Neural cell (in vitro differentiated cells): ENCODE measurements at regions not wholly inside any gene's neighbourhood (a gene's known extent, or its start where the extent isn't known, plus 50 kb on each side); places are given as distances from the start of the nearest gene placed in this dataset.

Experiments used
- H2AFZ ChIP-seq: fragments of 200-600, 300-800 bp; sonication (generic), shearing (Covaris generic); 2 replicates; pipeline ENCODE4 v1.6.0; 2014; ENCODE audit warnings: low read depth, mild to moderate bottlenecking, antibody characterized with exemption, low read length, moderate library complexity
- H3F3A ChIP-seq: fragments of 200-600 bp; shearing (Covaris generic); 2 replicates; pipeline ENCODE4 v1.6.1; 2016; ENCODE audit warnings: mild to moderate bottlenecking, moderate library complexity, mixed read lengths, antibody characterized with exemption, low read length; ENCODE audit not compliant: insufficient read depth, poor library complexity, severe bottlenecking
- H3K27ac ChIP-seq: fragments of 200-600, 300-800 bp; sonication (generic), shearing (Covaris generic); 2 replicates; pipeline ENCODE4 v1.5.1; 2014; ENCODE audit warnings: mild to moderate bottlenecking, low read length, moderate library complexity
- H3K27me3 ChIP-seq: fragments of 300-800, 200-600 bp; sonication (generic), shearing (Covaris generic); 2 replicates; pipeline ENCODE4 v1.6.0; 2014; ENCODE audit warnings: mild to moderate bottlenecking, low read depth, low read length, moderate library complexity; ENCODE audit not compliant: insufficient read depth
- H3K36me3 ChIP-seq: fragments of 300-800, 200-600 bp; sonication (generic), shearing (Covaris generic); 2 replicates; pipeline ENCODE4 v1.5.1; 2014; ENCODE audit warnings: mild to moderate bottlenecking, antibody characterized with exemption, low read length, moderate library complexity; ENCODE audit not compliant: insufficient read depth
- H3K4me2 ChIP-seq: fragments of 300-800, 200-600 bp; sonication (generic), shearing (Covaris generic); 2 replicates; pipeline ENCODE4 v1.6.0; 2014; ENCODE audit warnings: mild to moderate bottlenecking, low read length
- H3K4me3 ChIP-seq: fragments of 300-800, 200-600 bp; sonication (generic), shearing (Covaris generic); 2 replicates; pipeline ENCODE4 v1.5.1; 2014; ENCODE audit warnings: mild to moderate bottlenecking, low read length, moderate library complexity
- H3K79me2 ChIP-seq: fragments of 200-600 bp; shearing (Covaris generic); replicated peaks from 2 replicates; pipeline ENCODE4 v1.6.0; 2014; ENCODE audit warnings: mild to moderate bottlenecking, low read length, moderate library complexity; ENCODE audit not compliant: insufficient read depth
- H3K9ac ChIP-seq: fragments of 300-800, 200-600 bp; sonication (generic), shearing (Covaris generic); 2 replicates; pipeline ENCODE4 v1.6.1; 2016; ENCODE audit warnings: mild to moderate bottlenecking, low read length, mixed read lengths
- H3K9me2 ChIP-seq: fragments of 200-600 bp; shearing (Covaris generic); 2 replicates; pipeline ENCODE4 v1.6.1; 2016; ENCODE audit warnings: mild to moderate bottlenecking, low read length, mixed read lengths; ENCODE audit not compliant: insufficient read depth
- H3K9me3 ChIP-seq: fragments of 200-600, 300-800 bp; sonication (generic), shearing (Covaris generic); 2 replicates; pipeline ENCODE4 v1.6.1; 2016; ENCODE audit warnings: mild to moderate bottlenecking, mixed run types, low read length, moderate library complexity, mixed read lengths
- H4K20me1 ChIP-seq: fragments of 200-600 bp; shearing (Covaris generic); 2 replicates; pipeline ENCODE4 v1.6.1; 2016; ENCODE audit warnings: mild to moderate bottlenecking, mixed run types; ENCODE audit not compliant: insufficient read depth
- CTCF ChIP-seq: fragments of 450-650 bp; IDR thresholded peaks from 2 replicates; pipeline ENCODE4 v1.5.1; 2014; ENCODE audit warnings: antibody characterized with exemption, mild to moderate bottlenecking, moderate library complexity; ENCODE audit not compliant: poor library complexity, severe bottlenecking
- EP300 ChIP-seq: fragments of 450-650 bp; conservative IDR thresholded peaks from 2 replicates; pipeline ENCODE4 v1.6.1; 2014; ENCODE audit warnings: antibody characterized with exemption, mild to moderate bottlenecking, moderate library complexity; ENCODE audit not compliant: poor library complexity, severe bottlenecking
- EZH2 ChIP-seq: fragments of 200-600, 300-800 bp; shearing (Covaris generic), sonication (generic); IDR thresholded peaks from 2 replicates; pipeline ENCODE4 v1.6.1; 2014; ENCODE audit warnings: antibody characterized with exemption, low read length, borderline replicate concordance, mild to moderate bottlenecking; ENCODE audit not compliant: insufficient read depth, poor library complexity, severe bottlenecking
- MXI1 ChIP-seq: fragments of 450-650 bp; conservative IDR thresholded peaks from 2 replicates; pipeline ENCODE4 v1.6.1; 2014; ENCODE audit warnings: antibody characterized with exemption, mild to moderate bottlenecking; ENCODE audit not compliant: poor library complexity, severe bottlenecking
- POLR2AphosphoS5 ChIP-seq: IDR thresholded peaks from 2 replicates; pipeline ENCODE4 v1.6.1; 2012
- RAD21 ChIP-seq: fragments of 450-650 bp; conservative IDR thresholded peaks from 2 replicates; pipeline ENCODE4 v1.6.1; 2014; ENCODE audit warnings: antibody characterized with exemption, mild to moderate bottlenecking, moderate library complexity
- REST ChIP-seq: IDR thresholded peaks from 2 replicates; pipeline ENCODE4 v1.6.1; 2012; ENCODE audit warnings: borderline replicate concordance
- SMC3 ChIP-seq: fragments of 450-650 bp; conservative IDR thresholded peaks from 2 replicates; pipeline ENCODE4 v1.6.1; 2014; ENCODE audit warnings: antibody characterized with exemption, mild to moderate bottlenecking, moderate library complexity; ENCODE audit not compliant: poor library complexity
- TAF1 ChIP-seq: IDR thresholded peaks from 2 replicates; pipeline ENCODE4 v1.6.1; 2012; ENCODE audit warnings: low read depth

- no peak overlapping the region for H3K27ac ChIP-seq
- H2AFZ ChIP-seq, result no peak overlapping the region
- no peaks in the 10 kb centered on the region for H3K9me3 ChIP-seq
- no peaks in the 10 kb centered on the region for H3K9me2 ChIP-seq
- no peak overlapping the region for H3K4me2 ChIP-seq
- no peaks in the 10 kb centered on the region for H3F3A ChIP-seq
- no peak overlapping the region for H3K9ac ChIP-seq
- TF ChIP-seq SMC3 (no peak), EP300 (no peak), RAD21 (no peak), MXI1 (no peak), CTCF (no peak), TAF1 (no peak), EZH2 (no peak), POLR2AphosphoS5 (no peak), REST (no peak)
- no peak overlapping the region for H3K4me3 ChIP-seq
- no peaks in the 10 kb centered on the region for H3K27me3 ChIP-seq
- H3K79me2 ChIP-seq, result no peaks in the 10 kb centered on the region
- no peaks in the 10 kb centered on the region for H3K36me3 ChIP-seq
- no peaks in the 10 kb centered on the region for H4K20me1 ChIP-seq
Measured at GRCh38 chr18:38007026-38007425, 441.4 kb upstream of the CELF4 start.

GRCh38 chr18:38006541-38006940, 440.9 kb upstream of the CELF4 start:
- Histone ChIP-seq H2AFZ (no peak overlapping the region), H4K20me1 (no peaks in the 10 kb centered on the region), H3K4me2 (no peak overlapping the region), H3K4me3 (no peak overlapping the region), H3K9me3 (no peaks in the 10 kb centered on the region), H3K27me3 (no peaks in the 10 kb centered on the region), H3K27ac (no peak overlapping the region), H3K36me3 (no peaks in the 10 kb centered on the region), H3F3A (no peaks in the 10 kb centered on the region), H3K9ac (no peak overlapping the region), H3K79me2 (no peaks in the 10 kb centered on the region), H3K9me2 (no peaks in the 10 kb centered on the region)
- TF ChIP-seq EZH2 (no peak), POLR2AphosphoS5 (no peak), REST (no peak), CTCF (no peak), TAF1 (no peak)
